B cell (primary cell): ENCODE measurements at regions not wholly inside any gene's neighbourhood (a gene's known extent, or its start where the extent isn't known, plus 50 kb on each side); places are given as distances from the start of the nearest gene placed in this dataset.

ENCODE experiments used
- EZH2 ChIP-seq: IDR thresholded peaks from 2 replicates; pipeline ENCODE4 v1.6.1; 2012; ENCODE audit warnings: borderline replicate concordance, low read depth, mild to moderate bottlenecking, moderate library complexity, low read length; ENCODE audit not compliant: insufficient read depth, poor library complexity, severe bottlenecking
- TF ChIP-seq, protein P1 (sequence below): fragments of 200-600 bp; IDR thresholded peaks from one replicate; pipeline ENCODE4 v1.8.0; 2022; ENCODE audit warnings: antibody characterized with exemption, mild to moderate bottlenecking

DNA sequence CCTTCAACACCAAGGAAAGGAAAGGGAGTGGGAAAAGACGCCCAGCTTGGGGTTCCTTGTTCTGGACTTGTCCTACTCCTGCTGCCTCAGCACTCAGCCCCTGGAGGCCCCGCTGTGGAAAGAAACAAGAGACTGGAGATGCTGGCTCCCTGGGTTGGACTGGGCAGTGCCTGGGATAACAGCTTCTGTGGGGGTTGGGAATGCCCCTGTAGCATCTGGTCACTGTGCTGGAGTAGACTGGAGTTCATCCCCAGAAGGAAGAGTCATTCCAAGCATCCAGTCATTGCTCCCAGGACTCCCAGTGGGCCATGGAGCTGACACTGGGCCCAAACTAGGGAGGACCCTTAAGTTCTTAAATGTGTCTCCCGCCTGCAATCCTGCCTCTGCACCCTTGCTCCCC is 129.3 kb upstream of the HAAO start:
- TF ChIP-seq, protein P1, sequence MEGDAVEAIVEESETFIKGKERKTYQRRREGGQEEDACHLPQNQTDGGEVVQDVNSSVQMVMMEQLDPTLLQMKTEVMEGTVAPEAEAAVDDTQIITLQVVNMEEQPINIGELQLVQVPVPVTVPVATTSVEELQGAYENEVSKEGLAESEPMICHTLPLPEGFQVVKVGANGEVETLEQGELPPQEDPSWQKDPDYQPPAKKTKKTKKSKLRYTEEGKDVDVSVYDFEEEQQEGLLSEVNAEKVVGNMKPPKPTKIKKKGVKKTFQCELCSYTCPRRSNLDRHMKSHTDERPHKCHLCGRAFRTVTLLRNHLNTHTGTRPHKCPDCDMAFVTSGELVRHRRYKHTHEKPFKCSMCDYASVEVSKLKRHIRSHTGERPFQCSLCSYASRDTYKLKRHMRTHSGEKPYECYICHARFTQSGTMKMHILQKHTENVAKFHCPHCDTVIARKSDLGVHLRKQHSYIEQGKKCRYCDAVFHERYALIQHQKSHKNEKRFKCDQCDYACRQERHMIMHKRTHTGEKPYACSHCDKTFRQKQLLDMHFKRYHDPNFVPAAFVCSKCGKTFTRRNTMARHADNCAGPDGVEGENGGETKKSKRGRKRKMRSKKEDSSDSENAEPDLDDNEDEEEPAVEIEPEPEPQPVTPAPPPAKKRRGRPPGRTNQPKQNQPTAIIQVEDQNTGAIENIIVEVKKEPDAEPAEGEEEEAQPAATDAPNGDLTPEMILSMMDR = no peak
- TF ChIP-seq EZH2 = no peak
